Neural progenitor cell (in vitro differentiated cells): ENCODE measurements at regions not wholly inside any gene's neighbourhood (a gene's known extent, or its start where the extent isn't known, plus 50 kb on each side); places are given as distances from the start of the nearest gene placed in this dataset.

Experiments
- DNase-seq: peaks from one replicate; pipeline ENCODE4 v3.0.0-alpha.2; 2016; ENCODE audit warnings: low spot score
- H2AFZ ChIP-seq: fragments of 200-600 bp; sonication (generic); replicated peaks from 2 replicates; pipeline ENCODE4 v1.6.1; 2016; ENCODE audit warnings: antibody characterized with exemption
- H3F3A ChIP-seq: fragments of 200-600 bp; sonication (generic); 2 replicates; pipeline ENCODE4 v1.6.1; 2016; ENCODE audit warnings: antibody characterized with exemption, low read depth
- H3K27ac ChIP-seq: fragments of 200-600 bp; sonication (generic); 2 replicates; pipeline ENCODE4 v1.5.1; 2016; ENCODE audit warnings: mild to moderate bottlenecking
- H3K27me3 ChIP-seq: fragments of 200-600 bp; sonication (generic); 2 replicates; pipeline ENCODE4 v1.6.1; 2016; ENCODE audit warnings: mild to moderate bottlenecking, moderate library complexity
- H3K36me3 ChIP-seq: fragments of 200-600 bp; sonication (generic); 2 replicates; pipeline ENCODE4 v1.5.1; 2016
- H3K4me1 ChIP-seq: fragments of 200-600 bp; sonication (generic); 2 replicates; pipeline ENCODE4 v1.6.1; 2016; ENCODE audit warnings: mixed run types
- H3K4me2 ChIP-seq: fragments of 200-600 bp; sonication (generic); 2 replicates; pipeline ENCODE4 v1.6.1; 2016
- H3K4me3 ChIP-seq: fragments of 200-600 bp; sonication (generic); 2 replicates; pipeline ENCODE4 v1.5.1; 2016
- H3K79me2 ChIP-seq: fragments of 200-600 bp; sonication (generic); 2 replicates; pipeline ENCODE4 v1.6.1; 2016; ENCODE audit warnings: low read depth
- H3K9ac ChIP-seq: fragments of 200-600 bp; sonication (generic); 2 replicates; pipeline ENCODE4 v1.6.1; 2016
- H3K9me3 ChIP-seq: fragments of 200-600 bp; sonication (generic); 2 replicates; pipeline ENCODE4 v1.5.1; 2016; ENCODE audit warnings: low read depth
- H4K20me1 ChIP-seq: fragments of 200-600 bp; sonication (generic); 2 replicates; pipeline ENCODE4 v1.6.1; 2016; ENCODE audit warnings: low read depth
- H3K27ac Mint-ChIP-seq: 3 replicates; pipeline ENCODE4 v1.8.0; 2021; ENCODE audit warnings: mixed read lengths
- H3K27me3 Mint-ChIP-seq: 2 replicates; pipeline ENCODE4 v1.8.0; 2022; ENCODE audit warnings: low read depth, mild to moderate bottlenecking, inconsistent platforms, moderate library complexity, mixed read lengths; ENCODE audit not compliant: insufficient read depth
- H3K36me3 Mint-ChIP-seq: 3 replicates; pipeline ENCODE4 v1.8.0; 2021; ENCODE audit warnings: mixed read lengths
- H3K4me1 Mint-ChIP-seq: 3 replicates; pipeline ENCODE4 v1.8.0; 2021; ENCODE audit warnings: mixed read lengths
- H3K4me3 Mint-ChIP-seq: 3 replicates; pipeline ENCODE4 v1.8.0; 2021; ENCODE audit warnings: mild to moderate bottlenecking, moderate library complexity, mixed read lengths
- H3K9me3 Mint-ChIP-seq: 3 replicates; pipeline ENCODE4 v1.8.0; 2020; ENCODE audit warnings: mixed read lengths
- CTCF ChIP-seq: fragments of 200-600 bp; sonication (generic); IDR thresholded peaks from 2 replicates; pipeline ENCODE4 v1.5.1; 2017; ENCODE audit warnings: antibody characterized with exemption, mild to moderate bottlenecking
- EZH2 ChIP-seq: fragments of 200-600 bp; sonication (generic); IDR thresholded peaks from 2 replicates; pipeline ENCODE4 v1.6.1; 2017; ENCODE audit warnings: antibody characterized with exemption, mild to moderate bottlenecking, moderate library complexity
- EZH2phosphoT487 ChIP-seq: fragments of 200-600 bp; sonication (generic); IDR thresholded peaks from 2 replicates; pipeline ENCODE4 v1.6.1; 2017; ENCODE audit warnings: antibody characterized with exemption

- H3K4me1 ChIP-seq: no peaks in the 10 kb centered on the region
- H3K79me2 ChIP-seq: no peaks in the 10 kb centered on the region
- H3K9ac ChIP-seq: no peak overlapping the region
- H3K9me3 ChIP-seq: peaks cover 15% of the 10 kb centered on the region
- no peaks in the 10 kb centered on the region for H4K20me1 ChIP-seq
- H3K4me3 ChIP-seq: no peak overlapping the region
- no peak overlapping the region for H2AFZ ChIP-seq
- H3K4me2 ChIP-seq: no peak overlapping the region
- TF ChIP-seq EZH2phosphoT487 (no peak), EZH2 (no peak), CTCF (no peak)
- H3K36me3 ChIP-seq: peaks cover 6% of the 10 kb centered on the region
- no peak overlapping the region for H3K27ac ChIP-seq
- Mint-ChIP-seq H3K27me3 (peaks cover 2% of the 10 kb centered on the region), H3K36me3 (no peaks in the 10 kb centered on the region), H3K27ac (no peak overlapping the region), H3K4me1 (no peaks in the 10 kb centered on the region), H3K9me3 (peaks cover 5% of the 10 kb centered on the region), H3K4me3 (no peak overlapping the region)
- no peaks in the 10 kb centered on the region for H3F3A ChIP-seq
- no peak for DNase-seq
- no peaks in the 10 kb centered on the region for H3K27me3 ChIP-seq
These were observed 716.8 kb downstream of the LRFN5 start for GRCh38 chr14:42323426-42323825.

- Mint-ChIP-seq H3K27me3 (peaks cover 2% of the 10 kb centered on the region), H3K9me3 (peaks cover 5% of the 10 kb centered on the region), H3K4me1 (no peaks in the 10 kb centered on the region), H3K36me3 (no peaks in the 10 kb centered on the region), H3K27ac (no peak overlapping the region), H3K4me3 (no peak overlapping the region)
- TF ChIP-seq CTCF (no peak), EZH2 (no peak), EZH2phosphoT487 (no peak)
- Histone ChIP-seq H3K4me1 (no peaks in the 10 kb centered on the region), H3K4me3 (no peak overlapping the region), H3K36me3 (peaks cover 6% of the 10 kb centered on the region), H3K9ac (no peak overlapping the region), H3K27ac (no peak overlapping the region), H3F3A (no peaks in the 10 kb centered on the region), H2AFZ (no peak overlapping the region), H3K79me2 (no peaks in the 10 kb centered on the region), H3K4me2 (no peak overlapping the region), H4K20me1 (no peaks in the 10 kb centered on the region), H3K27me3 (no peaks in the 10 kb centered on the region), H3K9me3 (peaks cover 15% of the 10 kb centered on the region)
- DNase-seq: no peak
These were observed 716.0 kb downstream of the LRFN5 start for GRCh38 chr14:42322531-42323284.

- Mint-ChIP-seq H3K9me3 (peaks cover 5% of the 10 kb centered on the region), H3K27me3 (peaks cover 2% of the 10 kb centered on the region), H3K4me3 (no peak overlapping the region), H3K27ac (no peak overlapping the region), H3K36me3 (no peaks in the 10 kb centered on the region), H3K4me1 (peaks cover 12% of the 10 kb centered on the region)
- H4K20me1 ChIP-seq: no peaks in the 10 kb centered on the region
- no peak overlapping the region for H3K27ac ChIP-seq
- DNase-seq: no peak
- no peak for TF ChIP-seq EZH2
- no peak for TF ChIP-seq EZH2phosphoT487
- TF ChIP-seq CTCF: no peak
- H3K9ac ChIP-seq: no peak overlapping the region
- no peaks in the 10 kb centered on the region for H3K4me1 ChIP-seq
- no peaks in the 10 kb centered on the region for H3K27me3 ChIP-seq
- H3K9me3 ChIP-seq: peaks cover 15% of the 10 kb centered on the region
- H2AFZ ChIP-seq: no peak overlapping the region
- H3K79me2 ChIP-seq: no peaks in the 10 kb centered on the region
- H3K4me3 ChIP-seq: no peak overlapping the region
- no peak overlapping the region for H3K4me2 ChIP-seq
- no peaks in the 10 kb centered on the region for H3F3A ChIP-seq
- peaks cover 6% of the 10 kb centered on the region for H3K36me3 ChIP-seq
These were observed 713.3 kb downstream of the LRFN5 start for GRCh38 chr14:42319996-42320395.
